Neural progenitor cell (in vitro differentiated cells): ENCODE measurements at regions not wholly inside any gene's neighbourhood (a gene's known extent, or its start where the extent isn't known, plus 50 kb on each side); places are given as distances from the start of the nearest gene placed in this dataset.

Experiments
- EZH2 ChIP-seq: fragments of 200-600 bp; sonication (generic); IDR thresholded peaks from 2 replicates; pipeline ENCODE4 v1.6.1; 2017; ENCODE audit warnings: antibody characterized with exemption, mild to moderate bottlenecking, moderate library complexity
- EZH2phosphoT487 ChIP-seq: fragments of 200-600 bp; sonication (generic); IDR thresholded peaks from 2 replicates; pipeline ENCODE4 v1.6.1; 2017; ENCODE audit warnings: antibody characterized with exemption
- TF ChIP-seq, protein P1 (sequence below): fragments of 200-600 bp; sonication (generic); IDR thresholded peaks from 2 replicates; pipeline ENCODE4 v1.5.1; 2017; ENCODE audit warnings: antibody characterized with exemption, mild to moderate bottlenecking

DNA sequence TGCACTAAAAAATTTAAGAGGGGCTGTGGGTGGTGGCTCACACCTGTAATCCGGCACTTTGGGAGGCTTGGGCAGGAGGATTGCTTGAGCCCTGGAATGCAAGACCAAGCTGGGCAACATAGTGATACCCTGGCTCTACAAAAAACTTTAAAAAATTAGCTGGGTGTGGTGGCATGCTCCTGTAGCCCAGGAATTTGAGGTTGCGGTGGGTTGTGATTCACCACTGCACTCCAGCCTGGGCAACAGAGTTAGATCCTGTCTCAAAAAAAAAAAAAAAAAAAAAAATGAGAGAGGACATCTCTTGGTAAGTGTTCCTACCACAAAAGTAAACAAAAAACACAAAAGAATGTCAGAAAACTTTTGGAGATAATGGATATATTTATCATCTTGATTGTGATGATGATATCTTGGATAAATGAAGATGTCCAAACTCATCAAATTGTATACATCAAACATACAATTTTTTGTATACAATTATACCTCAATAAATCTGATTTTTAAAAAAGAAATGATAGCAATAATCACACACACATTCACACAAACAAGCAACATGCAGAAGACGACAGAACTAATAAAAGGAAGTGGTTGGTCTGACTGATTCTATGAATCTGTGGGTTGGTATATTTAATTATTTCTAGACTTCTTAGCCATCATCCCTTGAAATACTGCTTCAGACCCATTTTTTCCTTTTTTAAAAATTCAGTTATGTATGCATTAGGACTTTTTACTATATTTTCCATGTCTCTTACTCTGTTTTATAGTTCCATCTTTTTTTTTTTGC is 465.9 kb downstream of the PLA2G4A start:
- TF ChIP-seq, protein P1, sequence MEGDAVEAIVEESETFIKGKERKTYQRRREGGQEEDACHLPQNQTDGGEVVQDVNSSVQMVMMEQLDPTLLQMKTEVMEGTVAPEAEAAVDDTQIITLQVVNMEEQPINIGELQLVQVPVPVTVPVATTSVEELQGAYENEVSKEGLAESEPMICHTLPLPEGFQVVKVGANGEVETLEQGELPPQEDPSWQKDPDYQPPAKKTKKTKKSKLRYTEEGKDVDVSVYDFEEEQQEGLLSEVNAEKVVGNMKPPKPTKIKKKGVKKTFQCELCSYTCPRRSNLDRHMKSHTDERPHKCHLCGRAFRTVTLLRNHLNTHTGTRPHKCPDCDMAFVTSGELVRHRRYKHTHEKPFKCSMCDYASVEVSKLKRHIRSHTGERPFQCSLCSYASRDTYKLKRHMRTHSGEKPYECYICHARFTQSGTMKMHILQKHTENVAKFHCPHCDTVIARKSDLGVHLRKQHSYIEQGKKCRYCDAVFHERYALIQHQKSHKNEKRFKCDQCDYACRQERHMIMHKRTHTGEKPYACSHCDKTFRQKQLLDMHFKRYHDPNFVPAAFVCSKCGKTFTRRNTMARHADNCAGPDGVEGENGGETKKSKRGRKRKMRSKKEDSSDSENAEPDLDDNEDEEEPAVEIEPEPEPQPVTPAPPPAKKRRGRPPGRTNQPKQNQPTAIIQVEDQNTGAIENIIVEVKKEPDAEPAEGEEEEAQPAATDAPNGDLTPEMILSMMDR = no peak
- TF ChIP-seq EZH2phosphoT487 = no peak
- TF ChIP-seq EZH2 = no peak
